Cardiac fibroblast (primary cell): ENCODE measurements at regions not wholly inside any gene's neighbourhood (a gene's known extent, or its start where the extent isn't known, plus 50 kb on each side); places are given as distances from the start of the nearest gene placed in this dataset.

Experiments
- DNase-seq, 2 donors: peaks; one replicate each; pipeline versions ENCODE4 v3.0.0 to v3.0.0-alpha.2; 2010; ENCODE audit warnings: low read depth in 2 of 2
- H3K4me3 ChIP-seq, 2 donors: replicated peaks in 1 of 2; 1 replicate in 1 of 2; 2 replicates in 1 of 2; pipeline ENCODE4 v1.5.1; 2011; ENCODE audit warnings: low read depth in 2 of 2, low read length in 2 of 2, mild to moderate bottlenecking in 2 of 2, moderate library complexity in 1 of 2
- CTCF ChIP-seq: IDR thresholded peaks from one replicate; pipeline ENCODE4 v1.5.1; 2011; ENCODE audit warnings: low read depth, mild to moderate bottlenecking, low read length, inconsistent platforms

- DNase-seq = no peak
- H3K4me3 ChIP-seq = no peak overlapping the region
- no peak for TF ChIP-seq CTCF
Measured at GRCh38 chr3:53996141-53996874, 104.6 kb upstream of the SELENOK start.

- H3K4me3 ChIP-seq = no peak overlapping the region
- DNase-seq = no peak
- TF ChIP-seq CTCF = no peak
Measured at GRCh38 chr3:53994986-53995603, 103.4 kb upstream of the SELENOK start.

- no peak for TF ChIP-seq CTCF
- no peak for DNase-seq
- H3K4me3 ChIP-seq = no peak overlapping the region
Measured at GRCh38 chr3:53991240-53991639, 99.6 kb upstream of the SELENOK start.

GRCh38 chr3:53989946-53990345 is 98.3 kb upstream of the SELENOK start:
- no peak for TF ChIP-seq CTCF
- DNase-seq = no peak
- H3K4me3 ChIP-seq = no peak overlapping the region

- no peak for DNase-seq
- H3K4me3 ChIP-seq = no peak overlapping the region
- no peak for TF ChIP-seq CTCF
Measured at GRCh38 chr3:53989451-53989850, 97.8 kb upstream of the SELENOK start.

- no peak overlapping the region for H3K4me3 ChIP-seq
- no peak for TF ChIP-seq CTCF
- no peak for DNase-seq
Measured at GRCh38 chr3:53978386-53978785, 86.7 kb upstream of the SELENOK start.

- H3K4me3 ChIP-seq = no peak overlapping the region
- TF ChIP-seq CTCF = no peak
- DNase-seq = no peak
Measured at GRCh38 chr3:53975382-53975781, 83.7 kb upstream of the SELENOK start.
